ENCODE measurements at regions not wholly inside any gene's neighbourhood (a gene's known extent, or its start where the extent isn't known, plus 50 kb on each side); places are given as distances from the start of the nearest gene placed in this dataset.

DNA sequence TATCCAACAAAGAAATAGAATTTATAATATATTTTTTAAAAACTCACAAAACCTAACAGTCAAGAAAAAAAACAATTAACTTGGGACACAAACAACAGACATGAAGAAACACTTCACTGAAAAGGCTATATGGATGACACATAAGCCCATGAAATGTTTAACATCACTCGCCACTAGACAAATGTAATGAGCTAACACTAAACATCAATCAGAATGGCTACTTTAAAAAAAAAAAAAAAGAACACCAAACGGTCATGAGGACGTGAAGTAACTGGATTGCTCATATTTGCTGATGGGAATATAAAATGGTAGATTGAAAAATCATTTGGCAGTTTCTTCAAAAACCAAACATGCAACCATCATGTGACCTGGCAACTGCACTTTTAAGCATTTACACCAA is 97.3 kb upstream of the RGPD4 start:
- TF ChIP-seq, protein P1, sequence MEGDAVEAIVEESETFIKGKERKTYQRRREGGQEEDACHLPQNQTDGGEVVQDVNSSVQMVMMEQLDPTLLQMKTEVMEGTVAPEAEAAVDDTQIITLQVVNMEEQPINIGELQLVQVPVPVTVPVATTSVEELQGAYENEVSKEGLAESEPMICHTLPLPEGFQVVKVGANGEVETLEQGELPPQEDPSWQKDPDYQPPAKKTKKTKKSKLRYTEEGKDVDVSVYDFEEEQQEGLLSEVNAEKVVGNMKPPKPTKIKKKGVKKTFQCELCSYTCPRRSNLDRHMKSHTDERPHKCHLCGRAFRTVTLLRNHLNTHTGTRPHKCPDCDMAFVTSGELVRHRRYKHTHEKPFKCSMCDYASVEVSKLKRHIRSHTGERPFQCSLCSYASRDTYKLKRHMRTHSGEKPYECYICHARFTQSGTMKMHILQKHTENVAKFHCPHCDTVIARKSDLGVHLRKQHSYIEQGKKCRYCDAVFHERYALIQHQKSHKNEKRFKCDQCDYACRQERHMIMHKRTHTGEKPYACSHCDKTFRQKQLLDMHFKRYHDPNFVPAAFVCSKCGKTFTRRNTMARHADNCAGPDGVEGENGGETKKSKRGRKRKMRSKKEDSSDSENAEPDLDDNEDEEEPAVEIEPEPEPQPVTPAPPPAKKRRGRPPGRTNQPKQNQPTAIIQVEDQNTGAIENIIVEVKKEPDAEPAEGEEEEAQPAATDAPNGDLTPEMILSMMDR (IDR thresholded peaks at IDR 0.05 in 4 of 5, conservative IDR thresholded peaks at IDR 0.05 in 1 of 5), result no peak
- no peak for TF ChIP-seq POLR2A (IDR thresholded peaks at IDR 0.05)

All from gastrocnemius medialis (tissue), 4 donors.